HepG2 (cell line): ENCODE measurements at regions not wholly inside any gene's neighbourhood (a gene's known extent, or its start where the extent isn't known, plus 50 kb on each side); places are given as distances from the start of the nearest gene placed in this dataset.

Experiments used
- ATAC-seq: fragments of 200-7000 bp; cut with Tn5 transposase; 3 replicates; pipeline ENCODE4 v1.9.1; 2020; ENCODE audit warnings: mild to moderate bottlenecking, moderate library complexity
- BruUV-seq: library from RNA; stranded (reverse); fragments of 400-500 nt; replicated peaks from 2 replicates; lab custom pipeline; 2021; lab: Mats Ljungman, UMichigan
- CTCF ChIA-PET: fragments of 300-600 bp; formaldehyde crosslinking; extraction: SDS; loops from one replicate; lab custom pipeline; 2021; ENCODE audit warnings: low total read pairs, inconsistent platforms, low intra/inter-chr PET ratio; lab: Yijun Ruan, JAX
- POLR2A ChIA-PET: fragments of 350-600 bp; sonication (Branson Sonifier 250); formaldehyde crosslinking; loops from one replicate; lab custom pipeline; 2020; ENCODE audit warnings: antibody characterized with exemption, inconsistent platforms; lab: Yijun Ruan, JAX
- DNase-seq: peaks from one replicate; pipeline ENCODE4 v3.0.0-alpha.2; 2015; ENCODE audit warnings: low spot score
- FAIRE-seq: peaks from 3 replicates; lab custom pipeline; 2011; peaks lifted over from hg19 to GRCh38; lab: Jason Lieb, UNC
- H2AFZ ChIP-seq: one replicate; pipeline ENCODE4 v1.6.1; 2011; ENCODE audit warnings: low read length, inconsistent platforms
- H3K27ac ChIP-seq: fragments of 300-600 bp; 3 replicates; pipeline ENCODE4 v1.8.0; 2011; ENCODE audit warnings: mixed run types, mild to moderate bottlenecking, mixed read lengths, low read length, inconsistent platforms; ENCODE audit not compliant: insufficient read depth; ENCODE audit errors: extremely low read length
- H3K27me3 ChIP-seq, 2 experiments: fragments of 200-600 bp in 1 of 2; 2 replicates in 1 of 2; 3 replicates in 1 of 2; pipeline versions ENCODE4 v1.6.0 to v1.8.0; 2011; ENCODE audit warnings: low read length in 2 of 2, mild to moderate bottlenecking in 2 of 2, moderate library complexity in 2 of 2, inconsistent platforms in 1 of 2; ENCODE audit not compliant: insufficient read depth in 2 of 2, control insufficient read depth in 1 of 2
- H3K36me3 ChIP-seq, 2 experiments: fragments of 200-600 bp in 1 of 2; replicated peaks in 1 of 2; 2 replicates in 1 of 2; 3 replicates in 1 of 2; pipeline versions ENCODE4 v1.5.1 to v1.8.0; 2011; ENCODE audit warnings: low read length in 2 of 2, inconsistent platforms in 1 of 2; ENCODE audit not compliant: insufficient read depth in 2 of 2, control insufficient read depth in 1 of 2
- H3K4me1 ChIP-seq: 2 replicates; pipeline ENCODE4 v1.5.1; 2012; ENCODE audit warnings: low read length, inconsistent platforms; ENCODE audit not compliant: insufficient read depth
- H3K4me2 ChIP-seq: 2 replicates; pipeline ENCODE4 v1.6.0; 2011; ENCODE audit warnings: low read depth, low read length, inconsistent platforms
- H3K4me3 ChIP-seq, 3 experiments: fragments of 200-600 bp in 1 of 3; sonication (generic), shearing (Covaris generic) in 1 of 3; replicated peaks in 1 of 3; 2 replicates each; pipeline ENCODE4 v1.5.1; 2011 to 2016; ENCODE audit warnings: low read length in 3 of 3, inconsistent platforms in 2 of 3, low read depth in 2 of 3, mild to moderate bottlenecking in 2 of 3, control low read depth in 1 of 3, mixed read lengths in 1 of 3; ENCODE audit not compliant: insufficient read depth in 1 of 3
- H3K79me2 ChIP-seq: one replicate; pipeline ENCODE4 v1.6.1; 2011; ENCODE audit warnings: low read length, inconsistent platforms; ENCODE audit not compliant: insufficient read depth
- H3K9ac ChIP-seq: 2 replicates; pipeline ENCODE4 v1.6.0; 2011; ENCODE audit warnings: mild to moderate bottlenecking, low read depth, low read length, inconsistent platforms; ENCODE audit not compliant: insufficient read depth
- H3K9me3 ChIP-seq: 2 replicates; pipeline ENCODE4 v1.5.1; 2012; ENCODE audit warnings: mild to moderate bottlenecking, low read length
- H4K20me1 ChIP-seq: 2 replicates; pipeline ENCODE4 v1.6.0; 2011; ENCODE audit warnings: inconsistent platforms, mild to moderate bottlenecking, low read length, moderate library complexity; ENCODE audit not compliant: insufficient read depth
- ELF4 ChIP-seq: sonication (generic); formaldehyde crosslinking; IDR thresholded peaks from 2 replicates; pipeline ENCODE4 v1.5.0; 2020; ENCODE audit warnings: missing genetic modification reagents, mild to moderate bottlenecking, moderate library complexity, borderline replicate concordance
- FOXA3 ChIP-seq: IDR thresholded peaks from 2 replicates; pipeline ENCODE4 v1.6.1; 2016; ENCODE audit warnings: missing genetic modification reagents, missing compliant biosample characterization
- GATAD2A ChIP-seq: IDR thresholded peaks from 2 replicates; pipeline ENCODE4 v1.6.1; 2016
- HMG20A ChIP-seq: IDR thresholded peaks from 2 replicates; pipeline ENCODE4 v1.6.1; 2016; ENCODE audit warnings: borderline replicate concordance
- HNRNPH1 ChIP-seq: fragments of 200-400 bp; formaldehyde crosslinking; optimal IDR thresholded peaks from 2 replicates; pipeline ENCODE3; 2017; ENCODE audit warnings: mild to moderate bottlenecking, low read depth, low read length
- ISX ChIP-seq: sonication (generic); formaldehyde crosslinking; conservative IDR thresholded peaks from 2 replicates; pipeline ENCODE4 v1.5.0; 2020; ENCODE audit warnings: missing genetic modification reagents
- KDM6A ChIP-seq: IDR thresholded peaks from 2 replicates; pipeline ENCODE4 v1.6.1; 2016; ENCODE audit warnings: low read depth
- PATZ1 ChIP-seq: sonication (generic); formaldehyde crosslinking; IDR thresholded peaks from 2 replicates; pipeline ENCODE4 v1.4.0; 2020; ENCODE audit warnings: missing genetic modification reagents
- RORA ChIP-seq: sonication (generic); formaldehyde crosslinking; IDR thresholded peaks from 2 replicates; pipeline ENCODE4 v1.5.0; 2020; ENCODE audit warnings: mild to moderate bottlenecking, missing genetic modification reagents, moderate library complexity
- SATB2 ChIP-seq: sonication (generic); formaldehyde crosslinking; IDR thresholded peaks from 2 replicates; pipeline ENCODE4 v1.5.0; 2020; ENCODE audit warnings: missing genetic modification reagents
- ZNF124 ChIP-seq: sonication (generic); formaldehyde crosslinking; IDR thresholded peaks from 2 replicates; pipeline ENCODE4 v1.4.0; 2020; ENCODE audit warnings: missing genetic modification reagents
- ZNF138 ChIP-seq: sonication (generic); formaldehyde crosslinking; IDR thresholded peaks from 2 replicates; pipeline ENCODE4 v1.5.0; 2020; ENCODE audit warnings: mild to moderate bottlenecking, low read depth, missing genetic modification reagents
- ZNF264 ChIP-seq: sonication (generic); formaldehyde crosslinking; IDR thresholded peaks from 2 replicates; pipeline ENCODE4 v1.4.0; 2020; ENCODE audit warnings: missing genetic modification reagents
- WGBS: methylation state at CpG from one replicate; pipeline ENCODE4 v1.1.6; 2017; ENCODE audit warnings: low lambda C conversion rate; 5-methylcytosine and 5-hydroxymethylcytosine counted together
- in situ Hi-C: cut with HindIII; loops from 2 replicates; pipeline ENCODE4 v1.10.0; 2017; ENCODE audit warnings: low pct_unique_long_range_greater_than_20kb; ENCODE audit not compliant: extremely low pct_ligation_motif_present
- intact Hi-C: fragments of 100-400 bp; cut with micrococcal nuclease; formaldehyde crosslinking; loops from one replicate; pipeline ENCODE4 v1.10.0; 2022; ENCODE audit not compliant: unreplicated experiment
- TF ChIP-seq, protein P1 (sequence below), 2 experiments: sonication (generic) in 1 of 2; formaldehyde crosslinking in 1 of 2; IDR thresholded peaks; 2 replicates each; pipeline versions ENCODE4 v1.6.1 to v1.9.0; 2014 to 2022; ENCODE audit warnings: antibody characterized with exemption in 1 of 2, borderline replicate concordance in 1 of 2, inconsistent platforms in 1 of 2, low read depth in 1 of 2, missing genetic modification reagents in 1 of 2
- TF ChIP-seq, protein P2 (sequence below): sonication (generic); formaldehyde crosslinking; IDR thresholded peaks from 2 replicates; pipeline ENCODE4 v1.5.0; 2020; ENCODE audit warnings: mild to moderate bottlenecking, missing genetic modification reagents, borderline replicate concordance
- TF ChIP-seq, protein P3 (sequence below): IDR thresholded peaks from 2 replicates; pipeline ENCODE4 v1.6.1; 2016; ENCODE audit warnings: missing biosample characterization, missing genetic modification reagents, low read depth

GRCh38 chr12:23169696-23170013 lies 544.7 kb downstream of the ETNK1 start:
- intact Hi-C loops (no loop called here), in situ Hi-C loops (no loop called here)
- H3K36me3 ChIP-seq = no peaks in the 10 kb centered on the region
- ChIA-PET POLR2A (no interaction called here), CTCF (no interaction called here)
- no peaks in the 10 kb centered on the region for H3K4me1 ChIP-seq
- BruUV-seq = no TSS peak
- H3K79me2 ChIP-seq = no peaks in the 10 kb centered on the region
- H3K9ac ChIP-seq = no peak overlapping the region
- no peak overlapping the region for H3K4me2 ChIP-seq
- DNase-seq (no peak), FAIRE-seq (no peak), ATAC-seq (no peak)
- WGBS = 2% methylated on average over 3 of the region's 3 CpGs
- H2AFZ ChIP-seq = no peak overlapping the region
- H3K4me3 ChIP-seq = no peak overlapping the region
- H3K9me3 ChIP-seq = no peaks in the 10 kb centered on the region
- no peak overlapping the region for H3K27ac ChIP-seq
- no peaks in the 10 kb centered on the region for H4K20me1 ChIP-seq
- H3K27me3 ChIP-seq = no peaks in the 10 kb centered on the region
- TF ChIP-seq ZNF264 (CRISPR knock-in tag) = no peak
- TF ChIP-seq HNRNPH1 = no peak
- TF ChIP-seq, protein P1, sequence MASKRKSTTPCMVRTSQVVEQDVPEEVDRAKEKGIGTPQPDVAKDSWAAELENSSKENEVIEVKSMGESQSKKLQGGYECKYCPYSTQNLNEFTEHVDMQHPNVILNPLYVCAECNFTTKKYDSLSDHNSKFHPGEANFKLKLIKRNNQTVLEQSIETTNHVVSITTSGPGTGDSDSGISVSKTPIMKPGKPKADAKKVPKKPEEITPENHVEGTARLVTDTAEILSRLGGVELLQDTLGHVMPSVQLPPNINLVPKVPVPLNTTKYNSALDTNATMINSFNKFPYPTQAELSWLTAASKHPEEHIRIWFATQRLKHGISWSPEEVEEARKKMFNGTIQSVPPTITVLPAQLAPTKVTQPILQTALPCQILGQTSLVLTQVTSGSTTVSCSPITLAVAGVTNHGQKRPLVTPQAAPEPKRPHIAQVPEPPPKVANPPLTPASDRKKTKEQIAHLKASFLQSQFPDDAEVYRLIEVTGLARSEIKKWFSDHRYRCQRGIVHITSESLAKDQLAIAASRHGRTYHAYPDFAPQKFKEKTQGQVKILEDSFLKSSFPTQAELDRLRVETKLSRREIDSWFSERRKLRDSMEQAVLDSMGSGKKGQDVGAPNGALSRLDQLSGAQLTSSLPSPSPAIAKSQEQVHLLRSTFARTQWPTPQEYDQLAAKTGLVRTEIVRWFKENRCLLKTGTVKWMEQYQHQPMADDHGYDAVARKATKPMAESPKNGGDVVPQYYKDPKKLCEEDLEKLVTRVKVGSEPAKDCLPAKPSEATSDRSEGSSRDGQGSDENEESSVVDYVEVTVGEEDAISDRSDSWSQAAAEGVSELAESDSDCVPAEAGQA (IDR thresholded peaks at IDR 0.05; ENCODE audit: low read depth) = no peak
- TF ChIP-seq, protein P1 (CRISPR knock-in tag; IDR thresholded peaks at IDR 0.05; ENCODE audit: borderline replicate concordance) = no peak
- no peak for TF ChIP-seq RORA
- no peak for TF ChIP-seq PATZ1 (CRISPR knock-in tag)
- TF ChIP-seq SATB2 (CRISPR knock-in tag) = no peak
- no peak for TF ChIP-seq HMG20A
- TF ChIP-seq KDM6A = no peak
- no peak for TF ChIP-seq FOXA3
- TF ChIP-seq ZNF138 (CRISPR knock-in tag) = no peak
- TF ChIP-seq, protein P2, sequence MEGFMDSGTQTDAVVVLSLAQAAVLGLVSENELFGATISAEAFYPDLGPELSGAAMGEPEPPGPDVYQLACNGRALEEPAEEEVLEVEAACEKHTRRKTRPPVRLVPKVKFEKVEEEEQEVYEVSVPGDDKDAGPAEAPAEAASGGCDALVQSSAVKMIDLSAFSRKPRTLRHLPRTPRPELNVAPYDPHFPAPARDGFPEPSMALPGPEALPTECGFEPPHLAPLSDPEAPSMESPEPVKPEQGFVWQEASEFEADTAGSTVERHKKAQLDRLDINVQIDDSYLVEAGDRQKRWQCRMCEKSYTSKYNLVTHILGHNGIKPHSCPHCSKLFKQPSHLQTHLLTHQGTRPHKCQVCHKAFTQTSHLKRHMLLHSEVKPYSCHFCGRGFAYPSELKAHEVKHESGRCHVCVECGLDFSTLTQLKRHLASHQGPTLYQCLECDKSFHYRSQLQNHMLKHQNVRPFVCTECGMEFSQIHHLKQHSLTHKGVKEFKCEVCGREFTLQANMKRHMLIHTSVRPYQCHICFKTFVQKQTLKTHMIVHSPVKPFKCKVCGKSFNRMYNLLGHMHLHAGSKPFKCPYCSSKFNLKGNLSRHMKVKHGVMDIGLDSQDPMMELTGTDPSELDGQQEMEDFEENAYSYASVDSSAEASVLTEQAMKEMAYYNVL (CRISPR knock-in tag) = no peak
- no peak for TF ChIP-seq ELF4 (CRISPR knock-in tag)
- no peak for TF ChIP-seq GATAD2A (CRISPR knock-in tag)
- TF ChIP-seq ISX (CRISPR knock-in tag) = no peak
- TF ChIP-seq, protein P3, sequence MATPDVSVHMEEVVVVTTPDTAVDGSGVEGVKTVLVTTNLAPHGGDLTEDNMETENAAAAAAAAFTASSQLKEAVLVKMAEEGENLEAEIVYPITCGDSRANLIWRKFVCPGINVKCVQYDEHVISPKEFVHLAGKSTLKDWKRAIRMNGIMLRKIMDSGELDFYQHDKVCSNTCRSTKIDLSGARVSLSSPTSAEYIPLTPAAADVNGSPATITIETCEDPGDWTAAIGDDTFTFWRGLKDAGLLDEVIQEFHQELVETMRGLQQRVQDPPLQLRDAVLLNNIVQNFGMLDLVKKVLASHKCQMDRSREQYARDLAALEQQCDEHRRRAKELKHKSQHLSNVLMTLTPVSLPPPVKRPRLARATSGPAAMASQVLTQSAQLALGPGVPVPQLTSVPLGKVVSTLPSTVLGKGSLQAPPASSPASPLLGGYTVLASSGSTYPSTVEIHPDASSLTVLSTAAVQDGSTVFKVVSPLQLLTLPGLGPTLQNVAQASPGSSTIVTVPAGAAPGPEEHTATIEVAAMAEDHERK (CRISPR knock-in tag) = no peak
- TF ChIP-seq ZNF124 (CRISPR knock-in tag) = no peak
